Upper lobe of right lung (tissue), 1 donor: ENCODE measurements at regions not wholly inside any gene's neighbourhood (a gene's known extent, or its start where the extent isn't known, plus 50 kb on each side); places are given as distances from the start of the nearest gene placed in this dataset.

Experiments
- ATAC-seq: fragments of 200-7000 bp; cut with Tn5 transposase; one replicate; pipeline ENCODE4 v1.9.1; 2020; ENCODE audit warnings: mild to moderate bottlenecking, moderate library complexity
- DNase-seq: peaks from one replicate; pipeline ENCODE4 v3.0.0-alpha.2; 2020
- H3K27ac ChIP-seq: fragments of 200-600 bp; one replicate; pipeline ENCODE4 v1.8.0; 2022
- H3K27me3 ChIP-seq: fragments of 200-600 bp; one replicate; pipeline ENCODE4 v1.8.0; 2022; ENCODE audit warnings: mild to moderate bottlenecking
- H3K36me3 ChIP-seq: fragments of 200-600 bp; one replicate; pipeline ENCODE4 v1.8.0; 2022
- H3K4me1 ChIP-seq: fragments of 200-600 bp; one replicate; pipeline ENCODE4 v1.8.0; 2022
- H3K4me3 ChIP-seq: fragments of 200-600 bp; one replicate; pipeline ENCODE4 v1.8.0; 2022; ENCODE audit warnings: mild to moderate bottlenecking
- H3K9me3 ChIP-seq: fragments of 200-600 bp; one replicate; pipeline ENCODE4 v1.8.0; 2022
- intact Hi-C: fragments of 100-400 bp; cut with DNase I; formaldehyde crosslinking; loops from one replicate; pipeline ENCODE4 v1.11.0; 2022
- TF ChIP-seq, protein P1 (sequence below): fragments of 200-600 bp; IDR thresholded peaks from one replicate; pipeline ENCODE4 v1.8.0; 2022; ENCODE audit warnings: antibody characterized with exemption
- donor health status: DM: no; HTN: yes; CAD: no; lungs with severe emphysema.

GRCh38 chr18:68588169-68588568, 126.7 kb downstream of the TMX3 start:
- TF ChIP-seq, protein P1, sequence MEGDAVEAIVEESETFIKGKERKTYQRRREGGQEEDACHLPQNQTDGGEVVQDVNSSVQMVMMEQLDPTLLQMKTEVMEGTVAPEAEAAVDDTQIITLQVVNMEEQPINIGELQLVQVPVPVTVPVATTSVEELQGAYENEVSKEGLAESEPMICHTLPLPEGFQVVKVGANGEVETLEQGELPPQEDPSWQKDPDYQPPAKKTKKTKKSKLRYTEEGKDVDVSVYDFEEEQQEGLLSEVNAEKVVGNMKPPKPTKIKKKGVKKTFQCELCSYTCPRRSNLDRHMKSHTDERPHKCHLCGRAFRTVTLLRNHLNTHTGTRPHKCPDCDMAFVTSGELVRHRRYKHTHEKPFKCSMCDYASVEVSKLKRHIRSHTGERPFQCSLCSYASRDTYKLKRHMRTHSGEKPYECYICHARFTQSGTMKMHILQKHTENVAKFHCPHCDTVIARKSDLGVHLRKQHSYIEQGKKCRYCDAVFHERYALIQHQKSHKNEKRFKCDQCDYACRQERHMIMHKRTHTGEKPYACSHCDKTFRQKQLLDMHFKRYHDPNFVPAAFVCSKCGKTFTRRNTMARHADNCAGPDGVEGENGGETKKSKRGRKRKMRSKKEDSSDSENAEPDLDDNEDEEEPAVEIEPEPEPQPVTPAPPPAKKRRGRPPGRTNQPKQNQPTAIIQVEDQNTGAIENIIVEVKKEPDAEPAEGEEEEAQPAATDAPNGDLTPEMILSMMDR = no peak
- no peaks in the 10 kb centered on the region for H3K4me1 ChIP-seq
- ATAC-seq = no peak
- no peaks in the 10 kb centered on the region for H3K9me3 ChIP-seq
- DNase-seq = no peak
- no peaks in the 10 kb centered on the region for H3K36me3 ChIP-seq
- intact Hi-C loops = no loop called here
- no peak overlapping the region for H3K4me3 ChIP-seq
- H3K27ac ChIP-seq = no peak overlapping the region
- H3K27me3 ChIP-seq = no peaks in the 10 kb centered on the region

DNA sequence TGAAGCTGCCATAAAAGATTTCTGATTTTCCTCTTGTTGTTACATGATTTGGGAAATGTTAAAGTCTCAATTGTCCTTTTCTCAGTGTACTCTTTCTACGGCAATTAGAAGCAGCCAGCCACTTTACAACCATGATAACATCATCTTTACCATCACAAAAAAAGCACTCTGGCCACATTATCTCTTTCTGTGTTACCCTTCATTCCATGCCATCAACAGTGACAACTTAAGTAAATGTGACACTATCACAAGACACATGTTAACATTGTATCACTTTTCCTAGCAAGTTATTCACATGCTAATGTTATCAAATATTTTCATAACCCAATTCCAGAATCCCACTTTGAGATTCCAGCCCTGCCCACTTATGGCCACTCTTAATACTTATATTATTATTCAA, 131.2 kb downstream of the TMX3 start:
- ATAC-seq (no peak), DNase-seq (no peak)
- intact Hi-C loops = no loop called here
- no peak overlapping the region for H3K4me3 ChIP-seq
- H3K36me3 ChIP-seq = no peaks in the 10 kb centered on the region
- no peaks in the 10 kb centered on the region for H3K9me3 ChIP-seq
- H3K4me1 ChIP-seq = no peaks in the 10 kb centered on the region
- no peaks in the 10 kb centered on the region for H3K27me3 ChIP-seq
- TF ChIP-seq, protein P1 = no peak
- H3K27ac ChIP-seq = no peak overlapping the region

DNA sequence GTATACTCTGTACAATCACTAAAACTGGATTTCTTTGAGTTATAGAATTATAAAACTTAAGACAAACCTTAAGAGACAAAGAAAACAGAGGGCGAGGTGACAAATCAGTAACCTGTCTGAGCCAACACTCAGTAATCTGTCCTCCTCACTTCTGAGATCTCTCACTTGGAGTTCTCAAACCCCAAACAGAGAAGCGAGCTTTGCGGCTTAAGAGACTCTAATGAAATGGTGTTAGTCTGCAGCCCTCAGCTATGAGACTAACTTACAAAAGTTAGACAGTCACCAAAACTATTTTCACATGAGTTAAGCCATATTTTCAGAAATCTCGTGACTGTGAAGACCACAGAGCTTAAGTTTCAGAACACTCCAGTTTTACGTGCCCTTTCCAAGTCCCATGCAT, 140.6 kb downstream of the TMX3 start:
- no peaks in the 10 kb centered on the region for H3K27me3 ChIP-seq
- DNase-seq = no peak
- ATAC-seq = no peak
- TF ChIP-seq, protein P1 = no peak
- no peak overlapping the region for H3K4me3 ChIP-seq
- no peaks in the 10 kb centered on the region for H3K36me3 ChIP-seq
- intact Hi-C loops = no loop called here
- no peaks in the 10 kb centered on the region for H3K9me3 ChIP-seq
- H3K4me1 ChIP-seq = no peaks in the 10 kb centered on the region
- no peak overlapping the region for H3K27ac ChIP-seq

GRCh38 chr18:68569936-68570335, 145.0 kb downstream of the TMX3 start:
- Histone ChIP-seq H3K4me1 (no peaks in the 10 kb centered on the region), H3K4me3 (no peak overlapping the region), H3K36me3 (no peaks in the 10 kb centered on the region), H3K9me3 (no peaks in the 10 kb centered on the region), H3K27ac (no peak overlapping the region), H3K27me3 (no peaks in the 10 kb centered on the region)
- no peak for ATAC-seq
- no peak for DNase-seq
- intact Hi-C loops = no loop called here
- TF ChIP-seq, protein P1 = no peak

GRCh38 chr18:68568364-68569155, 146.3 kb downstream of the TMX3 start:
- no peak overlapping the region for H3K4me3 ChIP-seq
- intact Hi-C loops = no loop called here
- no peaks in the 10 kb centered on the region for H3K4me1 ChIP-seq
- no peaks in the 10 kb centered on the region for H3K36me3 ChIP-seq
- no peak overlapping the region for H3K27ac ChIP-seq
- DNase-seq (no peak), ATAC-seq (no peak)
- TF ChIP-seq, protein P1 = no peak
- no peaks in the 10 kb centered on the region for H3K27me3 ChIP-seq
- H3K9me3 ChIP-seq = no peaks in the 10 kb centered on the region
